Erythroblast (primary cell): ENCODE measurements at regions not wholly inside any gene's neighbourhood (a gene's known extent, or its start where the extent isn't known, plus 50 kb on each side); places are given as distances from the start of the nearest gene placed in this dataset.

Experiments
- DNase-seq, 2 experiments: peaks; one replicate each; lab custom pipeline; 2025; lab: John Stamatoyannopoulos, UW
- GATA1 ChIP-seq: IDR thresholded peaks from 2 replicates; pipeline ENCODE4 v1.6.1; 2011; ENCODE audit warnings: low read depth, mild to moderate bottlenecking, control low read depth, low read length, moderate library complexity
- POLR2A ChIP-seq: IDR thresholded peaks from 2 replicates; pipeline ENCODE4 v1.6.1; 2011; ENCODE audit warnings: mild to moderate bottlenecking, low read length

DNA sequence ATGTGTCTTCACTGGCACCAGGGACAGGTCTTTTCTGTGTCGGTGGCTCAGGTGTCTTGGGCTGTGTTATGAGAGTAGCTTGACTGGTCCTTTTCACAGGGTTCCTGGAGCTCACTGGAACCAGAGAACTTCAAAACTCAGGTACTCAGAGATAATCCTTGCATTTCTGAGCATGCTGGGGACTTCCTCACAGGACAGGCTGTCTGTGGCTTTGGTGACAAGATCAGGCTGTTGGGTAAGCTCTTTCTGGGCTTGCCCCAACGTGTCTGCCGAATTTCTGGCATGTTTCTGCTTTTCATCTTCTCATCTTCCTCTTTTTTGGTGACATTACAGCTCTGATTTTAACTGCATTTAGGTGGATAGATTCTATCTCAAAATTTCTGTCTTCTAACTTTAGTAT, 270.0 kb downstream of the CDH26 start:
- no peak for TF ChIP-seq POLR2A
- no peak for TF ChIP-seq GATA1
- DNase-seq = no peak

DNA sequence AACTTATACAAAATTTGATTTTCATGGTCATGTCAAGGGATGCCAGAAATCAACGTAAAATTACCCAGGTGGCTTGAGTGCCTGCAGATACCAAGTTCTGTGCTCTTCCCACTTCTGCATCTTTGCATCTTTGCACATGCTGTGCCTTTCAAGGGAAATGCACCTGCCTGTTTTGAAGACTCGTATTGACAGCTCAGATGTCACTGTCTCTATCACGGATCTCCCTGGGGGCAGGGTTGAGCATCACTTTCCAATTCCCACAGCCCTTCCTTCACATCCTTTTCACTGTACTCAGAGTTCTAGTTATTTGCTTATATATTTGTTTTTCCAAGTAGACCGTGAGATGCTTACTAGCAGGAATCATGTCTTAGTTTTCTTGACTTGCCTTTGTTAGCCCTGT, 274.2 kb downstream of the CDH26 start:
- DNase-seq = no peak
- TF ChIP-seq POLR2A (no peak), GATA1 (no peak)

DNA sequence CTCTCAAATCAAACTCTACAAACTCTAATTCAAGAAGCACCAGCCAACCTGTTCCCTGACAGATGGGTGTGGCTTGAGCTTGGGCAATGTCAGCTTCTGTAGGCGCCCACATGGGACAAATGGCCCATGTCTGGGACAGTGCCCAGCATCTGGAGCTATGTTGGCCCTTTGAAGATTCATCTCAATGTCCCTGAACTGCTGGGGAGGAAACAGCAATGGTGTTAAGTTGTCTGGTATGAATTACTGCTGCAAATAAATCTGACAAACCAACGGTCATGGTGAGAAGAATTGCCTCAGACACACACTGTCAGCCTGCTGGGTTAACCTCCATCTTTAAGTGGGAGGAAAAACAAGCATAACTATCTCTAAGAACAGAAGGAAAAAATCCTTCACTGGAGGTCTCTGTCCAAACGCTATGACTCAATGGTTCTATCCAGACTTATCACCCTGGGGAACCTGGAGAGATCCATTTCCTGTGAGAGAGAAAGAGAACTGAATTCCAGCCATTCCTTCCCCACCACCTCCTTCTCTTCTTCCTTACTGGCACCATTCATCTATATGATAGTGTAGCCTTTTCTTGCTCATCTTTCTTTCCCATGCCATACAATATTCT, 274.9 kb downstream of the CDH26 start:
- no peak for DNase-seq
- TF ChIP-seq POLR2A (no peak), GATA1 (no peak)

DNA sequence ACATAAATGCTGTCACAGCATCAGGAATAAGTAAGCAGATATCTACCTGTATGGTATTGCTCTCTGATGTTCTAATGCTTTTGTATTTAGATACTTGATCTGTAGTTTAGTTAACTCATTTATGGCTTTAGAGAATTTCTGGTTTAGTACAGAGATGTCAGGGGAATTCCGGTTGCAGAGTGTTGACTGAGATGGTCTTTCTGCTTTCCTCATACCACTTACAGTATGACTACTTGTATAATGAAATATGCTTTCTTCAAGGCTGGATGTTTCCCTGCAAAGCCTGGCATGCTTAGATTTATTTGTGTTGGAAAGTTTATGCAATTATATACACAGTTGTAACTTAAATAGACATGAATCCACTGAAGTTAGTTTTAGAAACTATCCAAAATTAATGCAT, 278.4 kb downstream of the CDH26 start:
- no peak for TF ChIP-seq POLR2A
- no peak for TF ChIP-seq GATA1
- DNase-seq = no peak

DNA sequence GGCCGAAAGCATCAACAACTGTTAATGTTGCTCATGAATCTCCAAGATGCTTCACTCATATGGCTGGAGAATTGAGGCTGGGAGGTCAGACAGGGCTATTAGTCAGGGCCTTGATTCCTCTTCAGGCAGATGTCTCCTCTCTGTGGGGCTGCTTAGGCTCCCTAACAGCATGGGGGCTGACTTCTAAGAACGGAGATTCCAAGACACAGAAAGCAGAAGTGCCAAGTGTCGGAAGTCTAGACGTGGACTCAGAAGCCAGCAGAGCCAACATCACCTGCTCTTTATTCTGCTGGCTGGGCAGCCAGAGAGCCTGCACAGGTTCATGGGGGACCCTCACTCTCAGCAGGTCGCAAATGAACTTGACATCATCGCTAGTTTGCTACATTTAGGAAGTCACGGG, 279.8 kb downstream of the CDH26 start:
- TF ChIP-seq GATA1 = no peak
- no peak for TF ChIP-seq POLR2A
- DNase-seq = no peak

DNA sequence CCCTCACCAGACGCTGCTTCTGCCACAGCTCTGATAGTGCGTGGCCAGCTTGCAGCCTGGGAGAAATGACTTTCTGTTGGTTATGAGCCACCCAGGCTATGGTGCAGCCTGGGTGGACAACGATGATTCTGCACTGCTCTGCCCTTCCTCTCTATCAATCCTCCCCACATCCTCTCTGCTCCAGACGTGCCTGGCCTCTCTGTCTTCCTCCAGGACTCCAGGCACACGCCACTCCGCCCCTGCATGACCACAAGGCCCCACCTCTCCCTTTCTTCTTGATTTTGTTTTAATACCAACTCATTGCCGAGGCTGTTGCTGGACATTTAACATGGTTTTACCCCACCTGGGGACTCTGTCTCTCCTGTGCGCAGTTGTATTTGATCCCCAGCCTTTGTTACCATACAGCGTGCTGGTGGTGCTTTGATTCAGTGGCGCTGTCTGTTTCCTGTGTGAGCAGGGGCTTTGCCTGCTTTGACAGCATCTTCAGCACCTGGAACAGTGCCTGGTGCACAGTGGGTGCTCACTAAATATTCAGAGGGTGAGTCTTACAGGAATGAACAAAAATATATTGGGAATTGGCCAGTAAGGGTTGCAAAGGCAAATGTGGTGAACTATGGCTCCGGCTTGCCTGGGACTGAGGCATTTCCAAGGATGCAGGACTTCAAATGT, 280.9 kb downstream of the CDH26 start:
- TF ChIP-seq POLR2A (no peak), GATA1 (no peak)
- DNase-seq = no peak

DNA sequence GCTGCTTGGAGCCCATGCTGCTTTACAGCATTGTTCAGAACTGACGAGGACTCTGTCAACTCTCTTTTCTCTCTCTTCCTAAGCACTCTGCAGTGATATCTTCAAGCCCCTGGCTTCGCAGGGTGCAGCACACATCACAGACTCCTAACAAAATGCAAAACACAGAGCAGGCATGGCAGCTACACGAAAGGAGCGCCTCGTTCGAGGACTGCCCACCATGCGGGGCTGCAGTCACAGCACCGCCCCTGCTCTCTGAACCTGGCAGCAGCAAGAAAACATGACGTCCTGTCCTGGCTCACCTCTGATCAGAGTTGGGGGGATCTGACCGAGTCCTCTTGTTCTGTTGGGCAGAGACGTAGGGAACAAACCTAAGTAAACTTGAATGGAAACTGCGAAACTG, 281.7 kb downstream of the CDH26 start:
- no peak for TF ChIP-seq POLR2A
- TF ChIP-seq GATA1 = no peak
- DNase-seq = no peak

DNA sequence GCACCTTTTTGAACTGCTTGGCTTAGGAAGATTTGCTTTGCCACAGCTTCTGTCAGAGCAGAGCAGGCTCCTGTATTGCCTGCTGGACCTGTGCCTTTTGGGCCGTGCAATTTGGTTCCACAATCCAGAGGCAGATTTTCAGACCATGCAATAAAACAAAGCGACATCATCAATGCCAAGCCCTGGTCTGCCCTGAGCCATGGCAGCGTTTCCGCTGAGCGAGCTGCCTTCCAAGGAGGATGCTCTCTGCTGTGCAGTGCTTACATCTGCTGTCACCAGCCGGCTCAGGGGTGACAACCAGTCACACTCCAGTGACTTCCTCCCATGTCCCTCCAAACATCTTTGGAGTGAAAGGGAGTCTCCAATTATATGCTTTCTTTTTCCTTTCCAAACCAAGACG, 282.2 kb downstream of the CDH26 start:
- TF ChIP-seq GATA1 (no peak), POLR2A (no peak)
- DNase-seq = no peak

DNA sequence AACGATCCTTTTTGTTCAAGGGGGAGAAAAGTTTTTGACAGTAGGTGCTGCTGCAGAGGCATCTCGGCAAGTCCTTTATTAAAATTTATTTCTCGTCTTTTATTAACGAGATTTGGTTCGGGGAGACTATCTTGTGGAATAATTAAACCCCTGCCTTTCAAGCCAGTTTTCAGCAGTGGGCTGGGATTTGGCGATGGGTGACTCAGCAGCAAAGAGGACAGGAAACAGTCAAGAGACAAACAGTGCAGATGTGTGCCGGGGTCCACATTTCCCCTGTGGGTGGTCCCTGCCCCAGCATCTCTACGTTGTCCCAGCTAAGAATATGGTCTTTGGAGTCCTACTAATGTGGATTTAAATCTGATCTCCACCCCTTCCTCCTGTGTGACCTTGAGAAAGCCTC, 282.8 kb downstream of the CDH26 start:
- TF ChIP-seq GATA1 = no peak
- no peak for TF ChIP-seq POLR2A
- DNase-seq = no peak

DNA sequence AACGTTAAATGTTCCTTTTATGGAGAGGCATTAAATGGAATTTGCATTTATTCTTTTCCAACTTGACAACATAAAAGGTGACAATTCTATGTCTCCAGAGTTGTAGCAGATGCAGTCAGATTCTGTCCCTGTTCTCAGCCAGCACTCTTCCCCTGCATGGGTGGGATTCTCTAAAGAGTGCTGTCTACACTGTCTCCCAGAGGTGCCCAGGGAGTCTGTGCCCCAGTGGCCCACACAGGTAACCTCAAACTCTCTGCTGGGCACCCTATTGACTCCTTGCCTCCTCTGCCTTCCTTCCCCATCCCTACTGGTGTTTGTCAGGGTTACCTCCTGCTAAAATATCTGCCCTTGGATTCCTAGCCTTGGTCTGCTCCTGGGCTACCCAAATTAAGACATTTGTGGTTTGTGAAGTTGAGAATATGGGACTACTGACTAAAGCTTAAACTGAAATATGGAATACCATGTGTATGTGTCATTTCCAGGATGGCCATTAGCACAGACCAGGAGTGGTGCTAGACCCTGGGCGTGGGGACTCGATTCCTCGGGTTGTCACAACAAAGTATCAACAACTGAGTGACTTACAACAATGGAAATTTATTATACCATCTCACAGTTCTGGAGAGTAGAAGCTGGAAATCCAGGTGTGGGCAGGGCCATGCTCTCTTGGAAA, 284.7 kb downstream of the CDH26 start:
- DNase-seq = no peak
- TF ChIP-seq GATA1 = no peak
- TF ChIP-seq POLR2A = no peak

DNA sequence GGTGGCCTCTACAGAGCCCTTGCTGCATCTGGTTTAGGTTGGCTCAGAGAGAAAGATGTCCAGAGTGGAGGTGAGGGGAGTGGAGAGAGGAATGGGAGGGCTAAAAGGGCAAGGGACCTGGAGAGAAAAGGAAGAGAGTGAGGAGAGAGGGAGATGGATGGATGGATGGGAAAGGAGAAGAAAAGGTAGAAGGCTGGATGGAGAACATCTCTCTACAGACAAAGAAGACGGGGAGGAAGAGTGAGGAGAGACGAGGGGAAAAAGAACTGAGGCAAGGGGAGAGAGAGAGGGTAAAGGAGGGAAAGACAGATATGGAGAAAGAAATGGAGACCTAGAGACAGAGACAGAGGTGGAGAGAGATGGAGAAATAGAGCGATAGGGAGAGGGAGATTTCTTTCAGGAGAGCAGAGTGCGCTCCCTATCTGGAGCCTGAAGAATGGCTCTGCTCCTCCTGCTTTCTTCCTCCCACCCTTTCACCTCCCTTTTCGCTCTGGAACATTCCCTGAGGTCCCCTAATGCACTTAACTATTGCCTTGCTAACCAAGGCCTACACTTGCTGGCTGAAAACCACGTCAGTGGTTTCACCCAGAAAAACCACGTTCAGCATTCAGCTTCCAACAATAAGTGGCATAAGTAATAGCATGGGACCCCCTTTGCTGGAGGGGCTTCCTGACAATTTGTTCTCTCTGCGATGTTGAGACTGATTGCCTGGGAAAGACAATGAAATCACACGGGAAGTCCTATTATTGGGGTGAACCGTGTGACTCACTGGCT, 286.3 kb downstream of the CDH26 start:
- no peak for TF ChIP-seq GATA1
- TF ChIP-seq POLR2A = no peak
- no peak for DNase-seq

DNA sequence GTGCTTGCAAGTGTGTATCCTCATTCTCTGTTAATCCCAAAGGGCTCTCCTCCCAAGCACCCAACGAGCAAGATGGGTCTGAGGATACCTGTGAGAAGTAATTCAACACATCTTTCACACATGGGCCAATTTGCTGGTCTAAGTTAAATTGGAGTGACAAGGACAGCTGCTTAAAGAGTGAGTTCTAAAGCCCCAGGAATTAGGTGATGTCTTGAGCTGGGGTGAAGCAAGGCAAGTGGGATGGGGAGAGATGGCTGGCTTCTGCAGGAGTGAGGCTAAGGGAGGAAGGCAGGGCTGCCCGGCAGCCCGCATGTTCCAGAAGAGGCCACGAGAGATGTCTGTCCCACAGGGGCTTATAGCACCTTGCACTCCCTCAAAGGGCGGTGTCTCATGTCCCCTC, 288.5 kb downstream of the CDH26 start:
- DNase-seq = no peak
- TF ChIP-seq POLR2A (no peak), GATA1 (no peak)

DNA sequence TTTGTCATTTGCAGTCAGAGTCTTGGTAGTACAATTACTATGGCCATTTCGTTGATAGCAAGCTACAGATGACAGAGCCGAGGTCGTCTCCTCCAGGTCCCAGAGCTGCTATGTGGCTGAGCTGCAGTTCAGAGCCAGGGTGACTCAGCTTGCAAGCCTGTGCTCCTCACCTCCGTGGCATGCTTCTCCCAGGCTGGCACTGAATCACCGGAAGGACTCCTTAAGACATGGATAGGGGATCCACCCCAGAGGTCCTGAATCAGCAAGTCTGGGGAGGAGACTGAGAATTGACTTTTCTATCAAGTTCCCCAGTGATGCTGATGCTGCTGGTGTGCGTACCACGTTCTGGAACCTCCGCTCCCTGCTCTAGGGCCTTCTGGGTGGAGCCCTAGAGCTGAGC, 291.2 kb downstream of the CDH26 start:
- TF ChIP-seq POLR2A (no peak), GATA1 (no peak)
- DNase-seq = no peak

DNA sequence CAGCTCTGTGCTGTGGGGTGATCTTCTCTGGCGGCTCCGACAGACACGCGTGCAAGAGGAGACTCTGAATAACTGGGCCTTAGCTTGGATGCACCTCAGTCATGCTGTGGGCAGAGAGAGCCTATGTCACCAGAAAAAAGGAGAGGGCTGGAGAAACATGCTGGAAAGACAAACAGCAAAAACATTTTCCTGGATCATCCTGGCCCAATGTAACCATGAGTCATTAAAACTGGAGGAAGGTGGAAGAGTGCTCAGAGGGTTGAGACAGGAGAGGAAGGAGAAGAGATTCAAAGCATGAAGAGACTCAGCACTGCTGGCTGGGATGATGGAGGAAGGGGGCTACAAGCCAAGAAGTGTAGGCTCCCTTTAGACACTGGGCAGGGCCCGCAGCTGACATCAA, 292.0 kb downstream of the CDH26 start:
- TF ChIP-seq GATA1 (no peak), POLR2A (no peak)

DNA sequence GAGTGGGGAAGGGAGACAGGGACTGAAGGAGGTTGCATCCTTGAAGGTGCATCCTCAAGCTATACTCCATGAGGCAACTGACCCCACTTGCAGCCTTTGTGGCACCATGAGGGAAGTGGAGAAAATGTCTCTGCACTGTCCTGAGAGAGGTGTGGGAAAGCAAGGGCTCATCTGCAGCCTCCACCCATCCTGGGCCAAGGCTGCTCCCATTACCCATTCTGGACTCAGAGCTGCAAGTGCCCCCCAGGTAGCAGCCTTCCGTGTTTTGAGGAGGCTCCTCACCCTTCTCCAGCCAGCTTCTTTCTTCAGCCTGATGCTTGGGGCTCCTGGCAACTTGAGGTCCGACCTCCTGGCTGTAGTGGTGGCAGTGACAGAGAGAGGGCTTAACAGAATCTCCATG, 294.6 kb downstream of the CDH26 start:
- TF ChIP-seq POLR2A = no peak
- no peak for TF ChIP-seq GATA1
- no peak for DNase-seq

More for the DNA sequence above, 292.0 kb downstream of the CDH26 start:
- no peak for DNase-seq
